Stimulated activated CD4-positive, alpha-beta T cell treated with anti-CD3 and anti-CD28 coated beads, Interleukin-12 subunit alpha, Interleukin-12 subunit beta, amount 100 ng/mL, for 48 hours (primary cell): ENCODE measurements at regions not wholly inside any gene's neighbourhood (a gene's known extent, or its start where the extent isn't known, plus 50 kb on each side); places are given as distances from the start of the nearest gene placed in this dataset.

Experiments
- DNase-seq, 3 donors: peaks; one replicate each; pipeline ENCODE4 v3.0.0-alpha.2; 2020; ENCODE audit warnings: low read depth in 2 of 3, low spot score in 1 of 3

- no peak for DNase-seq
These were observed 173.7 kb downstream of the CMPK2 start for GRCh38 chr2:6692056-6692455.

GRCh38 chr2:6692819-6693218 is 172.9 kb downstream of the CMPK2 start:
- DNase-seq = no peak

- no peak for DNase-seq
These were observed 171.2 kb downstream of the CMPK2 start for GRCh38 chr2:6694555-6694954.

- no peak for DNase-seq
These were observed 165.4 kb downstream of the CMPK2 start for GRCh38 chr2:6700335-6700734.

GRCh38 chr2:6704077-6704476 is 161.6 kb downstream of the CMPK2 start:
- DNase-seq = no peak

GRCh38 chr2:6721395-6721794 is 144.3 kb downstream of the CMPK2 start:
- no peak for DNase-seq

GRCh38 chr2:6722574-6722973 is 143.1 kb downstream of the CMPK2 start:
- no peak for DNase-seq

- DNase-seq = no peak
These were observed 141.7 kb downstream of the CMPK2 start for GRCh38 chr2:6723865-6724604.

GRCh38 chr2:6724605-6725140 is 141.0 kb downstream of the CMPK2 start:
- no peak for DNase-seq

- no peak for DNase-seq
These were observed 137.6 kb downstream of the CMPK2 start for GRCh38 chr2:6728156-6728555.

GRCh38 chr2:6730003-6730402 is 135.7 kb downstream of the CMPK2 start:
- DNase-seq = no peak

GRCh38 chr2:6730649-6731532 is 134.8 kb downstream of the CMPK2 start:
- DNase-seq = no peak

GRCh38 chr2:6739547-6739946 is 126.2 kb downstream of the CMPK2 start:
- DNase-seq = no peak

- no peak for DNase-seq
These were observed 124.5 kb downstream of the CMPK2 start for GRCh38 chr2:6741229-6741628.

- no peak for DNase-seq
These were observed 121.7 kb downstream of the CMPK2 start for GRCh38 chr2:6744038-6744437.

- DNase-seq = no peak
These were observed 118.3 kb downstream of the CMPK2 start for GRCh38 chr2:6747433-6747832.

- no peak for DNase-seq
These were observed 117.2 kb downstream of the CMPK2 start for GRCh38 chr2:6748406-6749067.

- DNase-seq = no peak
These were observed 115.7 kb downstream of the CMPK2 start for GRCh38 chr2:6749962-6750361.

GRCh38 chr2:6750411-6751158 is 115.1 kb downstream of the CMPK2 start:
- no peak for DNase-seq

GRCh38 chr2:6754419-6754818 is 111.3 kb downstream of the CMPK2 start:
- no peak for DNase-seq

GRCh38 chr2:6755456-6755855 is 110.3 kb downstream of the CMPK2 start:
- DNase-seq = no peak
